GM23338 (cell line): ENCODE measurements at regions not wholly inside any gene's neighbourhood (a gene's known extent, or its start where the extent isn't known, plus 50 kb on each side); places are given as distances from the start of the nearest gene placed in this dataset.
A peak's percentile ranks its signal among the peaks of the same experiment; 100 is the strongest.

Experiments used
- ATAC-seq: fragments of 200-7000 bp; cut with Tn5 transposase; 3 replicates; pipeline ENCODE4 v1.9.1; 2020
- DNase-seq: peaks from one replicate; pipeline ENCODE4 v3.0.0-alpha.2; 2015; ENCODE audit warnings: low spot score
- H2AFZ ChIP-seq: fragments of 200-600 bp; sonication (generic); 2 replicates; pipeline ENCODE4 v1.8.0; 2016; ENCODE audit warnings: antibody characterized with exemption, mild to moderate bottlenecking, moderate library complexity
- H3F3A ChIP-seq: fragments of 200-600 bp; sonication (generic); replicated peaks from 2 replicates; pipeline ENCODE4 v1.8.0; 2017; ENCODE audit warnings: antibody characterized with exemption, mixed run types, low read depth
- H3K27ac ChIP-seq: fragments of 200-600 bp; sonication (generic); 2 replicates; pipeline ENCODE4 v1.6.1; 2016; ENCODE audit warnings: low read depth
- H3K27me3 ChIP-seq: fragments of 200-600 bp; sonication (generic); 2 replicates; pipeline ENCODE4 v1.8.0; 2016; ENCODE audit warnings: mild to moderate bottlenecking, mixed run types, moderate library complexity; ENCODE audit not compliant: insufficient read depth
- H3K36me3 ChIP-seq: fragments of 200-600 bp; sonication (generic); 2 replicates; pipeline ENCODE4 v1.8.0; 2016; ENCODE audit warnings: mild to moderate bottlenecking; ENCODE audit not compliant: insufficient read depth
- H3K4me1 ChIP-seq: fragments of 200-600 bp; sonication (generic); 2 replicates; pipeline ENCODE4 v1.8.0; 2016; ENCODE audit warnings: mild to moderate bottlenecking, moderate library complexity; ENCODE audit not compliant: insufficient read depth
- H3K4me2 ChIP-seq: fragments of 200-600 bp; sonication (generic); 2 replicates; pipeline ENCODE4 v1.7.1; 2017; ENCODE audit warnings: mixed run types
- H3K4me3 ChIP-seq: fragments of 200-600 bp; sonication (generic); 2 replicates; pipeline ENCODE4 v1.6.1; 2016; ENCODE audit warnings: mixed run types
- H3K79me2 ChIP-seq: fragments of 200-600 bp; sonication (generic); replicated peaks from 2 replicates; pipeline ENCODE4 v1.8.0; 2017; ENCODE audit warnings: mild to moderate bottlenecking; ENCODE audit not compliant: insufficient read depth
- H3K9me2 ChIP-seq: fragments of 200-600 bp; sonication (generic); 2 replicates; pipeline ENCODE4 v1.8.0; 2017; ENCODE audit not compliant: insufficient read depth
- H4K20me1 ChIP-seq: fragments of 200-600 bp; sonication (generic); replicated peaks from 2 replicates; pipeline ENCODE4 v1.8.0; 2017; ENCODE audit warnings: mild to moderate bottlenecking; ENCODE audit not compliant: insufficient read depth
- H3K27ac Mint-ChIP-seq: 2 replicates; pipeline ENCODE4 v1.8.0; 2020; ENCODE audit warnings: inconsistent platforms, mild to moderate bottlenecking, moderate library complexity, mixed read lengths
- H3K27me3 Mint-ChIP-seq: 3 replicates; pipeline ENCODE4 v1.8.0; 2022; ENCODE audit warnings: low read depth, mild to moderate bottlenecking, moderate library complexity, mixed read lengths, inconsistent platforms; ENCODE audit not compliant: insufficient read depth, poor library complexity
- H3K36me3 Mint-ChIP-seq: 3 replicates; pipeline ENCODE4 v1.8.0; 2021; ENCODE audit warnings: low read depth, mild to moderate bottlenecking, inconsistent platforms, moderate library complexity, mixed read lengths
- H3K4me1 Mint-ChIP-seq: 3 replicates; pipeline ENCODE4 v1.8.0; 2020; ENCODE audit warnings: mild to moderate bottlenecking, inconsistent platforms, mixed read lengths
- H3K4me3 Mint-ChIP-seq: 3 replicates; pipeline ENCODE4 v1.8.0; 2021; ENCODE audit warnings: moderate library complexity, mild to moderate bottlenecking, inconsistent platforms, mixed read lengths
- H3K9me3 Mint-ChIP-seq: 3 replicates; pipeline ENCODE4 v1.8.0; 2020; ENCODE audit warnings: moderate library complexity, mild to moderate bottlenecking, inconsistent platforms, mixed read lengths
- CREB1 ChIP-seq: fragments of 250-450 bp; sonication (Bioruptor Pico); IDR thresholded peaks from 2 replicates; pipeline ENCODE4 v1.5.0; 2020; ENCODE audit warnings: low read depth, mild to moderate bottlenecking, moderate library complexity
- CTCF ChIP-seq, 2 experiments: fragments of 200-600 bp in 1 of 2; sonication (generic) in 1 of 2; conservative IDR thresholded peaks; 2 replicates each; pipeline versions ENCODE4 v1.5.1 to v1.6.1; 2016 to 2017; ENCODE audit warnings: antibody characterized with exemption in 2 of 2, low read depth in 2 of 2, mild to moderate bottlenecking in 2 of 2, moderate library complexity in 1 of 2
- EZH2 ChIP-seq: fragments of 200-600 bp; sonication (generic); IDR thresholded peaks from one replicate; pipeline ENCODE4 v1.8.0; 2017; ENCODE audit warnings: antibody characterized with exemption, mild to moderate bottlenecking, low read depth; ENCODE audit not compliant: unreplicated experiment
- EZH2phosphoT487 ChIP-seq: fragments of 200-600 bp; sonication (generic); IDR thresholded peaks from one replicate; pipeline ENCODE4 v1.8.1; 2018; ENCODE audit warnings: antibody characterized with exemption; ENCODE audit not compliant: unreplicated experiment
- JUNB ChIP-seq: IDR thresholded peaks from one replicate; pipeline ENCODE4 v1.6.1; 2016; ENCODE audit warnings: antibody characterized with exemption; ENCODE audit not compliant: unreplicated experiment
- NANOG ChIP-seq: IDR thresholded peaks from 2 replicates; pipeline ENCODE4 v1.6.1; 2016; ENCODE audit warnings: antibody characterized with exemption, borderline replicate concordance
- POLR2AphosphoS5 ChIP-seq: IDR thresholded peaks from 2 replicates; pipeline ENCODE4 v1.6.1; 2016; ENCODE audit warnings: antibody characterized with exemption, low read depth
- STAT1 ChIP-seq: IDR thresholded peaks from one replicate; pipeline ENCODE4 v1.6.1; 2016; ENCODE audit warnings: antibody characterized with exemption; ENCODE audit not compliant: unreplicated experiment
- ZNF114 ChIP-seq: fragments of 250-450 bp; sonication (Bioruptor Pico); IDR thresholded peaks from 2 replicates; pipeline ENCODE4 v1.5.0; 2020; ENCODE audit warnings: mild to moderate bottlenecking, moderate library complexity
- ZNF331 ChIP-seq: fragments of 250-450 bp; sonication (Bioruptor Pico); IDR thresholded peaks from 2 replicates; pipeline ENCODE4 v1.5.0; 2020; ENCODE audit warnings: low read depth, mild to moderate bottlenecking, moderate library complexity
- ZNF462 ChIP-seq: fragments of 250-450 bp; sonication (Bioruptor Pico); IDR thresholded peaks from 2 replicates; pipeline ENCODE4 v1.5.0; 2020; ENCODE audit warnings: mild to moderate bottlenecking, moderate library complexity
- TF ChIP-seq, protein P1 (sequence below): IDR thresholded peaks from 2 replicates; pipeline ENCODE4 v1.6.1; 2016; ENCODE audit warnings: antibody characterized with exemption
- TF ChIP-seq, protein P2 (sequence below): IDR thresholded peaks from one replicate; pipeline ENCODE4 v1.6.1; 2018; ENCODE audit warnings: antibody characterized with exemption; ENCODE audit not compliant: unreplicated experiment

GRCh38 chr13:67466569-67466968 is 236.4 kb upstream of the PCDH9 start:
- no peak overlapping the region for H3K4me3 Mint-ChIP-seq
- no peak for ATAC-seq
- Histone ChIP-seq H3K9me2 (no peaks in the 10 kb centered on the region), H3K27ac (no peak overlapping the region), H3K36me3 (no peaks in the 10 kb centered on the region), H3K79me2 (no peaks in the 10 kb centered on the region), H3K4me1 (no peaks in the 10 kb centered on the region), H3F3A (no peaks in the 10 kb centered on the region), H3K27me3 (no peaks in the 10 kb centered on the region), H2AFZ (peak overlapping the region; percentile 61; the same call in 1 of the 2 replicates), H4K20me1 (no peaks in the 10 kb centered on the region), H3K4me2 (no peak overlapping the region), H3K4me3 (no peak overlapping the region)
- no peak for TF ChIP-seq ZNF331 (CRISPR knock-in tag)
- no peak for TF ChIP-seq CREB1
- no peak for TF ChIP-seq CTCF (conservative IDR thresholded peaks at IDR 0.05; ENCODE audit: low read depth in 2 of 2)
- no peak for TF ChIP-seq EZH2phosphoT487
- no peak for TF ChIP-seq STAT1
- TF ChIP-seq NANOG = no peak
- TF ChIP-seq ZNF114 (CRISPR knock-in tag) = no peak
- TF ChIP-seq EZH2 = no peak
- TF ChIP-seq ZNF462 = no peak
- TF ChIP-seq JUNB = no peak
- TF ChIP-seq, protein P1, sequence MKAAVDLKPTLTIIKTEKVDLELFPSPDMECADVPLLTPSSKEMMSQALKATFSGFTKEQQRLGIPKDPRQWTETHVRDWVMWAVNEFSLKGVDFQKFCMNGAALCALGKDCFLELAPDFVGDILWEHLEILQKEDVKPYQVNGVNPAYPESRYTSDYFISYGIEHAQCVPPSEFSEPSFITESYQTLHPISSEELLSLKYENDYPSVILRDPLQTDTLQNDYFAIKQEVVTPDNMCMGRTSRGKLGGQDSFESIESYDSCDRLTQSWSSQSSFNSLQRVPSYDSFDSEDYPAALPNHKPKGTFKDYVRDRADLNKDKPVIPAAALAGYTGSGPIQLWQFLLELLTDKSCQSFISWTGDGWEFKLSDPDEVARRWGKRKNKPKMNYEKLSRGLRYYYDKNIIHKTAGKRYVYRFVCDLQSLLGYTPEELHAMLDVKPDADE = no peak
- no peak for TF ChIP-seq POLR2AphosphoS5
- TF ChIP-seq, protein P2, sequence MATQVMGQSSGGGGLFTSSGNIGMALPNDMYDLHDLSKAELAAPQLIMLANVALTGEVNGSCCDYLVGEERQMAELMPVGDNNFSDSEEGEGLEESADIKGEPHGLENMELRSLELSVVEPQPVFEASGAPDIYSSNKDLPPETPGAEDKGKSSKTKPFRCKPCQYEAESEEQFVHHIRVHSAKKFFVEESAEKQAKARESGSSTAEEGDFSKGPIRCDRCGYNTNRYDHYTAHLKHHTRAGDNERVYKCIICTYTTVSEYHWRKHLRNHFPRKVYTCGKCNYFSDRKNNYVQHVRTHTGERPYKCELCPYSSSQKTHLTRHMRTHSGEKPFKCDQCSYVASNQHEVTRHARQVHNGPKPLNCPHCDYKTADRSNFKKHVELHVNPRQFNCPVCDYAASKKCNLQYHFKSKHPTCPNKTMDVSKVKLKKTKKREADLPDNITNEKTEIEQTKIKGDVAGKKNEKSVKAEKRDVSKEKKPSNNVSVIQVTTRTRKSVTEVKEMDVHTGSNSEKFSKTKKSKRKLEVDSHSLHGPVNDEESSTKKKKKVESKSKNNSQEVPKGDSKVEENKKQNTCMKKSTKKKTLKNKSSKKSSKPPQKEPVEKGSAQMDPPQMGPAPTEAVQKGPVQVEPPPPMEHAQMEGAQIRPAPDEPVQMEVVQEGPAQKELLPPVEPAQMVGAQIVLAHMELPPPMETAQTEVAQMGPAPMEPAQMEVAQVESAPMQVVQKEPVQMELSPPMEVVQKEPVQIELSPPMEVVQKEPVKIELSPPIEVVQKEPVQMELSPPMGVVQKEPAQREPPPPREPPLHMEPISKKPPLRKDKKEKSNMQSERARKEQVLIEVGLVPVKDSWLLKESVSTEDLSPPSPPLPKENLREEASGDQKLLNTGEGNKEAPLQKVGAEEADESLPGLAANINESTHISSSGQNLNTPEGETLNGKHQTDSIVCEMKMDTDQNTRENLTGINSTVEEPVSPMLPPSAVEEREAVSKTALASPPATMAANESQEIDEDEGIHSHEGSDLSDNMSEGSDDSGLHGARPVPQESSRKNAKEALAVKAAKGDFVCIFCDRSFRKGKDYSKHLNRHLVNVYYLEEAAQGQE = no peak
- no peaks in the 10 kb centered on the region for H3K9me3 Mint-ChIP-seq
- no peaks in the 10 kb centered on the region for H3K27me3 Mint-ChIP-seq
- H3K4me1 Mint-ChIP-seq = no peaks in the 10 kb centered on the region
- peak; percentile 7 for DNase-seq
- no peaks in the 10 kb centered on the region; the same call in 2 of the 3 replicates for H3K36me3 Mint-ChIP-seq
- no peak overlapping the region for H3K27ac Mint-ChIP-seq
